ENCODE measurements at regions not wholly inside any gene's neighbourhood (a gene's known extent, or its start where the extent isn't known, plus 50 kb on each side); places are given as distances from the start of the nearest gene placed in this dataset.

DNA sequence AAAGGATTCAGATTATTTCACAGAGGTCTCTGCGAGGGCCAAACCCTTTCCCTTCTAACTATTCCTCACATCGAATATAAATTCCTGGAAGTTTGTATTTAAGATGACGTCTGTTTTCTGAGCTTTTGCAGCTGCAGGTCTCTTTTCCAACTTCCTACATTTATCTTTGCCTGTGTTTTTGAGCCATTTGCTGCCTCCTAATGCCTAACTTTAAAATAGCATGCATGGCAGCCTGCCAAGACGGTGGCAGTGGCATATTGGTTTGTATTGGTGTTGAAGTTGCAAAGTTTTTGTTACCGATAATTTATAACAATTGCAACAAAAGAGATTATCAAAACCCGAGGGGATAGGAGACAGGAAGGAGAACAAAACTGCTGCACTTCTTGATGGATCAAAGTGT, 187.1 kb upstream of the DNAJC19 start:
- TF ChIP-seq, protein P1, sequence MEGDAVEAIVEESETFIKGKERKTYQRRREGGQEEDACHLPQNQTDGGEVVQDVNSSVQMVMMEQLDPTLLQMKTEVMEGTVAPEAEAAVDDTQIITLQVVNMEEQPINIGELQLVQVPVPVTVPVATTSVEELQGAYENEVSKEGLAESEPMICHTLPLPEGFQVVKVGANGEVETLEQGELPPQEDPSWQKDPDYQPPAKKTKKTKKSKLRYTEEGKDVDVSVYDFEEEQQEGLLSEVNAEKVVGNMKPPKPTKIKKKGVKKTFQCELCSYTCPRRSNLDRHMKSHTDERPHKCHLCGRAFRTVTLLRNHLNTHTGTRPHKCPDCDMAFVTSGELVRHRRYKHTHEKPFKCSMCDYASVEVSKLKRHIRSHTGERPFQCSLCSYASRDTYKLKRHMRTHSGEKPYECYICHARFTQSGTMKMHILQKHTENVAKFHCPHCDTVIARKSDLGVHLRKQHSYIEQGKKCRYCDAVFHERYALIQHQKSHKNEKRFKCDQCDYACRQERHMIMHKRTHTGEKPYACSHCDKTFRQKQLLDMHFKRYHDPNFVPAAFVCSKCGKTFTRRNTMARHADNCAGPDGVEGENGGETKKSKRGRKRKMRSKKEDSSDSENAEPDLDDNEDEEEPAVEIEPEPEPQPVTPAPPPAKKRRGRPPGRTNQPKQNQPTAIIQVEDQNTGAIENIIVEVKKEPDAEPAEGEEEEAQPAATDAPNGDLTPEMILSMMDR (optimal IDR thresholded peaks at IDR 0.05 in 1 of 3, IDR thresholded peaks at IDR 0.05 in 1 of 3, conservative IDR thresholded peaks at IDR 0.05 in 1 of 3; ENCODE audit: extremely low read depth in 1 of 3, insufficient read depth in 2 of 3, low read length in 3 of 3): peak; percentile 38 to 65 (median 56)
- TF ChIP-seq EZH2 (IDR thresholded peaks at IDR 0.05; ENCODE audit: low read length): no peak
